ENCODE measurements at regions not wholly inside any gene's neighbourhood (a gene's known extent, or its start where the extent isn't known, plus 50 kb on each side); places are given as distances from the start of the nearest gene placed in this dataset.

- TF ChIP-seq POLR2A (IDR thresholded peaks at IDR 0.05) (no peak), POLR2AphosphoS5 (IDR thresholded peaks at IDR 0.05; ENCODE audit: insufficient read depth in 1 of 2, low read depth in 1 of 2) (no peak), CTCF (IDR thresholded peaks at IDR 0.05) (no peak)
Measured at GRCh38 chr13:60838581-60838980, 441.6 kb downstream of the TDRD3 start.

Data from vagina (tissue), 2 donors.